BLaER1 treated with 17β-estradiol and CSF1 and Interleukin-3, amounts not matched to agents 10 nM and 100 nM (cell line): ENCODE measurements at regions not wholly inside any gene's neighbourhood (a gene's known extent, or its start where the extent isn't known, plus 50 kb on each side); places are given as distances from the start of the nearest gene placed in this dataset.

Experiments used
- H3K27ac ChIP-seq, 11 experiments: shearing (Covaris generic); formaldehyde crosslinking; 2 replicates each; pipeline ENCODE4 v1.8.1; 2022
- H3K27me3 ChIP-seq, 11 experiments: shearing (Covaris generic); formaldehyde crosslinking; 2 replicates each; pipeline ENCODE4 v1.8.1; 2022
- H3K36me3 ChIP-seq, 11 experiments: shearing (Covaris generic); formaldehyde crosslinking; 2 replicates each; pipeline ENCODE4 v1.8.1; 2022
- H3K4me1 ChIP-seq, 10 experiments: shearing (Covaris generic); formaldehyde crosslinking; 2 replicates each; pipeline ENCODE4 v1.8.1; 2022
- H3K4me2 ChIP-seq, 11 experiments: shearing (Covaris generic); formaldehyde crosslinking; 2 replicates each; pipeline ENCODE4 v1.8.1; 2022
- H3K4me3 ChIP-seq, 10 experiments: shearing (Covaris generic); formaldehyde crosslinking; 2 replicates each; pipeline ENCODE4 v1.8.1; 2022
- H3K9ac ChIP-seq, 11 experiments: shearing (Covaris generic); formaldehyde crosslinking; 2 replicates each; pipeline ENCODE4 v1.8.1; 2022
- H3K9me3 ChIP-seq, 11 experiments: shearing (Covaris generic); formaldehyde crosslinking; replicated peaks in 1 of 11; 2 replicates each; pipeline ENCODE4 v1.8.1; 2022
- H4K20me1 ChIP-seq, 11 experiments: shearing (Covaris generic); formaldehyde crosslinking; 2 replicates each; pipeline ENCODE4 v1.8.1; 2022
- Cebpa-rat ChIP-seq, 11 experiments: shearing (Covaris generic); IDR thresholded peaks; 2 replicates each; pipeline ENCODE4 v1.8.1; 2022

DNA sequence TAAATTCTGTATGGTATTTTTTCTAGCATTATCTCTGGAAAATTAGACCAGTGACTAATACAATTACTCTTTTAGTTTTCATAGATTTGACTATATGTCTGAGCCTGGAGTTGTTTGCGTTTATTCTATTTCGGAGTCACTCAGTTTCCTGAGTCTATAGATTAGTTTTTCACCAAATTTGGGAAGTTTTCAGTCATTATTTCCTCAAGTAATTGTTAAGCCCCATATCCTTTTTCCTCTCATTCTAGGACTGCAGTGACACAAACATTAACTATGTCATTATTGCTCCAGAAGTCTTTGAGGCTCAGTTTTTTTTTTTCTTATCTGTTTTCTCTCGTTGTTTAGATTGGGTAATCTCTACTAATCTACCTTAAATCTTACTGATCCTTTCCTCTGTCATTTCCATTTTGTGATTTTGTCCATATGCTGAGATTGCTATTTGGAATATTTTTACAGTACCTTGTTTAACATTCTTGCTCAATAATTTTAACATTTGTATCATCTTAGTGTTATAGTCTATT lies 886.2 kb downstream of the LTN1 start:
- Histone ChIP-seq H4K20me1 (no peaks in the 10 kb centered on the region), H3K4me1 (no peaks in the 10 kb centered on the region), H3K27ac (no peak overlapping the region), H3K36me3 (no peaks in the 10 kb centered on the region), H3K27me3 (no peaks in the 10 kb centered on the region), H3K9ac (no peak overlapping the region), H3K4me3 (no peak overlapping the region), H3K9me3 (no peaks in the 10 kb centered on the region), H3K4me2 (no peak overlapping the region)
- no peak for TF ChIP-seq Cebpa-rat (IDR thresholded peaks at IDR 0.05)

DNA sequence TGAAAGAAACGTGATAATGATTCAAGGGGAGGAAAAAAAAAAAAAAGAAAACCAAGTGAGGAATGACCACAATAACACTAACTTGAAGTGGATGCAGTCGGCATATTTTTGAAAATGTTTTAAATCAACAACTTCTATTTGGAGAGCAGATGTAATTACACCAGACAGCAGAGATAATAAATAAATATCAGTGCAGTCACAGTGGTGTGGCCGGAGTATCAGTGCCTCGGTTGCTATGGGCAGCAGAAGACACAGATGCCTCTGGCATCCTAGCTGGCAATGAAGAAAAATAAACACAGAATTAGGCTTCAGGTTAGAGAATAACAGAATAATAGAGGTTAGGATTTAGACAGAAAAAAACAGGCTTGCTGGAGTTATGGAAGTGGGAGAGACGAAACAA lies 888.3 kb downstream of the LTN1 start:
- Histone ChIP-seq H3K4me2 (no peak overlapping the region), H3K27me3 (no peaks in the 10 kb centered on the region), H3K27ac (no peak overlapping the region), H3K9me3 (no peaks in the 10 kb centered on the region), H3K36me3 (no peaks in the 10 kb centered on the region), H3K9ac (no peak overlapping the region), H3K4me3 (no peak overlapping the region), H3K4me1 (no peaks in the 10 kb centered on the region), H4K20me1 (no peaks in the 10 kb centered on the region)
- TF ChIP-seq Cebpa-rat (IDR thresholded peaks at IDR 0.05), result no peak

DNA sequence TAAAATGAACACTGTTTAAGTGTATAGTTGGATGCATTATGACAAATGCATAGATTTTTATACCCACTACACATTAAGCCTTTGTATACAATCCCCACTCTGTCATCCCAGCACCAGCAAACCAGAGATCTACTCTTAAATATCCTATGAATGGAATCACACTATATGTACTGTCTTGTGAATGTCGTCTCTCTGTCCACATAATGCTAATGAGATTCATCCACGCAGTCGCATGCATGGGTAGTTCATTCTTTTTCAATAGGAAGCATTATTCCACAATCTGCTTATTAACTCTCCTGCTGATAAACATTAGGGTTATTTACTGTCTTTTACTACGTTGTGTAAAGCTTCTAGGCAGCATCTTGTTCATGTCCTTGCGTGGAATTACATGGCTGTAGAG lies 892.3 kb downstream of the LTN1 start:
- Histone ChIP-seq H3K27ac (no peak overlapping the region), H3K4me3 (no peak overlapping the region), H3K4me1 (no peaks in the 10 kb centered on the region), H4K20me1 (no peaks in the 10 kb centered on the region), H3K9ac (no peak overlapping the region), H3K4me2 (no peak overlapping the region), H3K9me3 (no peaks in the 10 kb centered on the region), H3K27me3 (no peaks in the 10 kb centered on the region), H3K36me3 (no peaks in the 10 kb centered on the region)
- TF ChIP-seq Cebpa-rat (IDR thresholded peaks at IDR 0.05), result no peak

DNA sequence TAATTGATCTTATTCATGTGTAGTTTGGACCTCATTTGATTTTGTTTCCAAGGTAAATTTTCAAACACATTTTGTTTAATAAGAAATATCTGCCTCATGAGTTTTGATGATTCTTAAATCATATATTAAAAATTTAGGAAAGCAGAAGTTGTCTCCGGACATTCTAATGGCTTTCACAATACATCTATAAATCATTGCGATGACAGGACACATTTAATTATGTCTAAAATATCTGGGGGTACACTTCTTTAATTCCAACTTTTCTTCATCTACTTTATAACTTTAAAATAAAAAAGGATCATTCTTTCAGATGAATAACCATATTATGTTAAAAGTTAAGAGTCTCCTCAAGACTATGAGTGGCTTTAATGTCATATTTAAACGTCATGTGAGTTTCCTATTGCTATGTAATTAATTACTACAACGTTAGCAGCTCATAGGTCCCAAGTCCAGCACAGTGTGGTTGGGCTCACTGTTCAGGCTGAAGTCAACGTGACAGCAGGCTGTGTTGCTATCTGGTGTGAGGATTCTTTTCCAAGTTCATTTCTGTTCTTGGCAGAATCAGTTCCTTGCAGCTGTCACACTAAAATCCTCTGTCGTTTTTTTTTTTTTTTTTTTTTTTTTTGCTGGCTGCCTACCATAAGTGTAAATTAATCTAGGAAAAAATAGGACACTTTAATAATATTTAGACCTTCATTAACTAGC lies 893.5 kb downstream of the LTN1 start:
- Histone ChIP-seq H4K20me1 (no peaks in the 10 kb centered on the region), H3K4me2 (no peak overlapping the region), H3K27ac (no peak overlapping the region), H3K36me3 (no peaks in the 10 kb centered on the region), H3K4me1 (no peaks in the 10 kb centered on the region), H3K9me3 (no peaks in the 10 kb centered on the region), H3K4me3 (no peak overlapping the region), H3K9ac (no peak overlapping the region), H3K27me3 (no peaks in the 10 kb centered on the region)
- TF ChIP-seq Cebpa-rat (IDR thresholded peaks at IDR 0.05), result no peak

DNA sequence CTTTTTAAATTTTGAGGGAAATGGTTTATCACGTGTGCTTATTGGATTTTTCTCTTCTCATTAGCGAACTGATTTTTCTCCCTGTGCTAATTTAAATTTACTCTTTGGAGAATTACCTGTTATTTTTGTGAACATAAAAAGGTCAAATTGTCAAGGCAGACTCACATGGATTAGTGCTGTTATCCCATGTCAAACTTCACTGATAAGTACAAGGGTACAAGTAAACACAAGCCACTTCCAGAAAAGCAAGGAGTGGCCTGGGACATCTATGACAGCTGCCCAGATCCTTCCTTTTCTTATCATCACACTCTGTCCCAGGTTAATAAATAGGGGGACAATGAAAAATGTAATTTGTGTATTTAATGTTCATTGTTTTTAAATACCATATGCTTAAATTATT lies 901.2 kb downstream of the LTN1 start:
- Histone ChIP-seq H3K36me3 (no peaks in the 10 kb centered on the region), H3K9ac (no peak overlapping the region)
- no peak for TF ChIP-seq Cebpa-rat (IDR thresholded peaks at IDR 0.05)

DNA sequence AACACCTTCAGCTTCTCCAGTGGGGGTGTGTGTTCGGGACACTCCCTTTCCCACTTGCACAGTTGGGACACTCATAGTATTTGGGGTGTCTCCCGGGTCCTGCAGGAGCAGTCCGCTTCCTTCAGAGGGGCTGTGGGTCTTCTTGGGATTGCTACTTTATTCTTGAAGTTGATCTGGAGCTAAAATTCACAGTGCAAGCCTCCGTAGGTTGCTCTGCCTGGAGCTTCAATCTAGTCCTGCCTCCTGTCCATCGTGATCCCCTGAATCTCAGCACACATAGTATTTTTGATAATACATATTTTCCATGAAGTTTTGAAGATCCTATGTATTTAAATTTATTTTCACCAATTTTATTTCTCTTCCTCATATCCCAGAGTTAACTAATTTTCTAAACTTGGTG lies 902.1 kb downstream of the LTN1 start:
- Histone ChIP-seq H3K36me3 (no peaks in the 10 kb centered on the region), H3K27ac (no peak overlapping the region), H3K4me2 (no peak overlapping the region), H4K20me1 (no peaks in the 10 kb centered on the region), H3K9me3 (peaks cover 0 to 5% (median 0%) of the 10 kb centered on the region in 11 experiments; a peak in 2 of 22 replicates), H3K4me3 (no peak overlapping the region), H3K4me1 (no peaks in the 10 kb centered on the region), H3K9ac (no peak overlapping the region), H3K27me3 (no peaks in the 10 kb centered on the region)
- no peak for TF ChIP-seq Cebpa-rat (IDR thresholded peaks at IDR 0.05)

More for the DNA sequence above, 901.2 kb downstream of the LTN1 start:
- Histone ChIP-seq H4K20me1 (no peaks in the 10 kb centered on the region), H3K27ac (no peak overlapping the region), H3K9me3 (peaks cover 0 to 1% (median 0%) of the 10 kb centered on the region in 11 experiments; a peak in 2 of 22 replicates), H3K4me2 (no peak overlapping the region), H3K4me3 (no peak overlapping the region), H3K27me3 (no peaks in the 10 kb centered on the region), H3K4me1 (no peaks in the 10 kb centered on the region)

DNA sequence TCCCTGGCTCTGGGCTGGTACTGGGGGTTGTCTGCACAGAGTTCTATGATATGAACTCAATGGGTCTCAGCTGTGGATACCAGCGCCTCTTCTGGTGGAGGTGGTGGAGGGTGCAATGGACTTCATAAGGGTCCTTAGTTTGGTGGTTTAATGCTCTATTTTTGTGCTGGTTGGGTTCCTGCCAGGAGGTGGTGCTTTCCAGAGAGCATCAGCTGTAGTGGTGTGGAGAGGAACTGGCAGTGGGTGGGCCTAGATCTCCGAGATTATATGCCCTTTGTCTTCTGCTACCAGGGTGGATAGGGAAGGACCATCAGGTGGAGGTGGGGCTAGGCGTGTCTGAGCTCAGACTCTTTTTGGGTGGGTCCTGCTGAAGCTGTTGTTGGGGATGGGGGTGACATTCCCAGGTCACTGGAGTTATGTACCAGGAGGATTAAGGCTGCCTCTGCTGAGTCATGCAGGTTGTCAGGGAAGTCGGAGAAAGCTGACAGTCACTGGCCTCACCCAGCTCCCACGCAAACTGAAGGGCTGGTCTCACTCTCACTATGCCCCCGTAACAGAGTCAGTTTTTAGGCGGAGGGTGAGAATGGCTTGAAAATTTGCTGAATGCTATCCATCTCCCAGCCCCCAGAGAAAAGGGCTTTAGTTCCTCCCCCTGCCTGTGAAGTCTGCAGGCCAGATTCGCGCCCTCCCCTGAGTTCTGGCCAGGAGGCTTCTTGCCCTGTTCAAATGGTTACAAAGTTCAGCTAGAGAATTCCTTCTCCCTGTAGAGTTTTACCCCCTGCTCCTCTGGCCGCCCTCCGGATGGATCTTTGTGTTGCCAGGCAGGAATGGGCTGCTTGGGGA lies 902.9 kb downstream of the LTN1 start:
- H3K27me3 ChIP-seq, result no peaks in the 10 kb centered on the region
- no peak overlapping the region for H3K9ac ChIP-seq
- peaks cover 0 to 5% (median 0%) of the 10 kb centered on the region in 11 experiments; a peak in 2 of 22 replicates for H3K9me3 ChIP-seq
- H3K27ac ChIP-seq, result no peak overlapping the region
- no peaks in the 10 kb centered on the region for H4K20me1 ChIP-seq
- no peak for TF ChIP-seq Cebpa-rat (IDR thresholded peaks at IDR 0.05)
- no peak overlapping the region for H3K4me3 ChIP-seq
- H3K4me1 ChIP-seq, result no peaks in the 10 kb centered on the region
- no peak overlapping the region for H3K4me2 ChIP-seq
- no peaks in the 10 kb centered on the region for H3K36me3 ChIP-seq

DNA sequence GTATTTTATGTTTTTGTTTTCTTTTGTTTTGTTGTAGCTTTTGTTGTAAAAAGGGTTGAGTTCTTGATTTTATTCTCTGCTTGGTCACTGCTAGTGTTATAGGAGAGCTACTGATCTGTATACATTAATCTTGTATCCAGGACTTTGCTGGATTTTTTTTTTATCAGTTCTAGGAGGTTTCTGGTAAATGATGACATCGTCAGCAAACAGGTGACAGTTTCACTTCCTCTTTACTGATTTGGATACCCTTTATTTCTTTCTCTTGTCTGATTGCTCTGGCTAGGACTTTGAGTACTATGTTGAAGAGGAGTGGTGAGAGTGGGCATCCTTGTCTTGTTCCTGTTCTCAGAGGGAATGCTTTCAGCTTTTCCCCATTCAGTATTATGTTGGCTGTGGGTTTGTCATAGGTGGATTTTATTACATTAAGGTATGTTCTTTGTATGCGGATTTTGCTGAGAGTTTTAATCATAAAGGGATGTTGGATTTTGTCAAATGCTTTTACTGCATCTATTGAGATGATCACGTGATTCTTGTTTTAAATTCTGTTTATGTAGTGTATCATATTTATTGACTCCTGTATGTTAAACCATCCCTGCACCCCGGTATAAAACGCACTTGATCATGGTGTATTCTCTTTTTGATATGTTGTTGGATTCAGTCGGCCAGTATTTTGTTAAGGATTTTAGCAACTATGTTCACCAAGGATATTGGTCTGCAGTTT lies 905.7 kb downstream of the LTN1 start:
- no peaks in the 10 kb centered on the region for H3K27me3 ChIP-seq
- H3K9ac ChIP-seq, result no peak overlapping the region
- TF ChIP-seq Cebpa-rat (IDR thresholded peaks at IDR 0.05), result no peak
- no peak overlapping the region for H3K4me3 ChIP-seq
- H4K20me1 ChIP-seq, result no peaks in the 10 kb centered on the region
- H3K36me3 ChIP-seq, result no peaks in the 10 kb centered on the region
- H3K4me1 ChIP-seq, result no peaks in the 10 kb centered on the region
- peaks cover 0 to 5% (median 0%) of the 10 kb centered on the region in 11 experiments; a peak in 2 of 22 replicates for H3K9me3 ChIP-seq
- H3K4me2 ChIP-seq, result no peak overlapping the region
- H3K27ac ChIP-seq, result no peak overlapping the region

DNA sequence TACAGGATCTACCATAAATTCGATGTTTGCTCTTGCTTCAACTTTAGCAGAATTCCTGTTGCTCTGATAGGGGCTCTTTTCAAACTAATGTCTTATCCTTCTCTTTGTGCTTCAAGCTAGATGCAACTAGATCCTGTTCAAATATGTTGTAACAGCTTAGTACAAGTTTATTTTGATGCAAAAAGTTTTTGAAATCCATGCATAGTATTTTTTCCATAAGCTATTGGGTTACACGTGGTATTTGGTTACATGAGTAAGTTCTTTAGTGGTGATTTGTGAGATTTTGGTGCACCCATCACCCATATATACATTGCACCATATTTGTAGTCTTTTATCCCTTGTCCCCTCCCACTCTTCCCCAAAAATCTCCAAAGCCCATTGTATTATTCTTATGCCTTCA lies 907.7 kb downstream of the LTN1 start:
- H3K4me2 ChIP-seq, result no peak overlapping the region
- H4K20me1 ChIP-seq, result no peaks in the 10 kb centered on the region
- no peaks in the 10 kb centered on the region for H3K36me3 ChIP-seq
- no peak overlapping the region for H3K27ac ChIP-seq
- no peak for TF ChIP-seq Cebpa-rat (IDR thresholded peaks at IDR 0.05)
- no peaks in the 10 kb centered on the region for H3K4me1 ChIP-seq
- H3K9me3 ChIP-seq, result peaks cover 0 to 5% (median 0%) of the 10 kb centered on the region in 11 experiments; a peak in 2 of 22 replicates
- H3K4me3 ChIP-seq, result no peak overlapping the region
- H3K27me3 ChIP-seq, result no peaks in the 10 kb centered on the region
- no peak overlapping the region for H3K9ac ChIP-seq
